ENCODE measurements at regions not wholly inside any gene's neighbourhood (a gene's known extent, or its start where the extent isn't known, plus 50 kb on each side); places are given as distances from the start of the nearest gene placed in this dataset.

DNA sequence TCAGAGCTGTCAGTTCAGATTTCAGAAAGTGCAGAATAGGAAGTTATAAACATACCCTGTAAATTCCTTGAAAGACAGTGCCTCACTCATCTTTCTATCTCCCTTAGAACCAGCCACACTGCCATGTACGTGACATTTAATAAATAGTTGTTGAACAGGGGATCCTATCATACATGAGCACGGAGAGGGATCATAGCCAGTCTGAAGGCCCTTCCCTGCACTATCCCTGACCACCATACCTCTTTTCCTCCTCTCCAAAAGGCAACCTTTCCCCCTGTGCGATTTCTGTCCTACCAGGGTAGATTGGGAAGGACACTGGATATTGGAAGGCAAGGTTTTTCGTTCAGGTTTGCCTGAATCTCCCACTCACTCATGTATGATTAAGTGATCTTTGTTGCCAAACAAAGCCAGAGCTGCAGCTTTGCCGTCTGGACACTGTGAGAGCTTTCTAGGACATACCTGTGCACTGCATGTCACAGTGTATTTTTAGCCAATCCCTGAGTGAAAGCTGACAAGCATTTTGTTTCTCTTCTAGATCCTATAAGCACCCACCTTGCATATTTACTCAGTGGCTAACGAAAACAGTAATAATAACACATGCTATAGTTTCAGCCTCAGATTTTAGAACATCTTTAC, 986.5 kb upstream of the WWC1 start:
- POLR2A ChIA-PET = no interaction called here
- TF ChIP-seq, protein P1, sequence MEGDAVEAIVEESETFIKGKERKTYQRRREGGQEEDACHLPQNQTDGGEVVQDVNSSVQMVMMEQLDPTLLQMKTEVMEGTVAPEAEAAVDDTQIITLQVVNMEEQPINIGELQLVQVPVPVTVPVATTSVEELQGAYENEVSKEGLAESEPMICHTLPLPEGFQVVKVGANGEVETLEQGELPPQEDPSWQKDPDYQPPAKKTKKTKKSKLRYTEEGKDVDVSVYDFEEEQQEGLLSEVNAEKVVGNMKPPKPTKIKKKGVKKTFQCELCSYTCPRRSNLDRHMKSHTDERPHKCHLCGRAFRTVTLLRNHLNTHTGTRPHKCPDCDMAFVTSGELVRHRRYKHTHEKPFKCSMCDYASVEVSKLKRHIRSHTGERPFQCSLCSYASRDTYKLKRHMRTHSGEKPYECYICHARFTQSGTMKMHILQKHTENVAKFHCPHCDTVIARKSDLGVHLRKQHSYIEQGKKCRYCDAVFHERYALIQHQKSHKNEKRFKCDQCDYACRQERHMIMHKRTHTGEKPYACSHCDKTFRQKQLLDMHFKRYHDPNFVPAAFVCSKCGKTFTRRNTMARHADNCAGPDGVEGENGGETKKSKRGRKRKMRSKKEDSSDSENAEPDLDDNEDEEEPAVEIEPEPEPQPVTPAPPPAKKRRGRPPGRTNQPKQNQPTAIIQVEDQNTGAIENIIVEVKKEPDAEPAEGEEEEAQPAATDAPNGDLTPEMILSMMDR (conservative IDR thresholded peaks at IDR 0.05; ENCODE audit: low read length) = no peak
- no peak for TF ChIP-seq EZH2phosphoT487 (IDR thresholded peaks at IDR 0.05; ENCODE audit: borderline replicate concordance, low read depth, low read length)
- Histone ChIP-seq H3K4me1 (ENCODE audit: insufficient read depth, low read length, poor library complexity, severe bottlenecking) (no peaks in the 10 kb centered on the region), H3K27ac (ENCODE audit: low read depth, low read length, poor library complexity, severe bottlenecking) (no peak overlapping the region), H2AFZ (ENCODE audit: low read length) (no peak overlapping the region), H3K9me2 (ENCODE audit: insufficient read depth, low read length) (no peaks in the 10 kb centered on the region), H3K4me3 (ENCODE audit: low read depth, low read length, poor library complexity, severe bottlenecking) (no peak overlapping the region), H3K4me2 (ENCODE audit: low read length) (no peak overlapping the region), H3K79me2 (ENCODE audit: insufficient read depth, low read depth, low read length) (no peaks in the 10 kb centered on the region), H4K20me1 (ENCODE audit: insufficient read depth, low read length) (no peaks in the 10 kb centered on the region), H3K36me3 (ENCODE audit: insufficient read depth, low read length) (no peaks in the 10 kb centered on the region), H3K9me3 (ENCODE audit: low read length) (no peaks in the 10 kb centered on the region)
- no peak for DNase-seq (ENCODE audit: low spot score)
- no TSS peak for BruUV-seq (replicated peaks)
- intact Hi-C loops (cut with micrococcal nuclease; ENCODE audit: unreplicated experiment) = no loop called here
- CTCF ChIA-PET (ENCODE audit: unreplicated experiment) = no interaction called here

DNA sequence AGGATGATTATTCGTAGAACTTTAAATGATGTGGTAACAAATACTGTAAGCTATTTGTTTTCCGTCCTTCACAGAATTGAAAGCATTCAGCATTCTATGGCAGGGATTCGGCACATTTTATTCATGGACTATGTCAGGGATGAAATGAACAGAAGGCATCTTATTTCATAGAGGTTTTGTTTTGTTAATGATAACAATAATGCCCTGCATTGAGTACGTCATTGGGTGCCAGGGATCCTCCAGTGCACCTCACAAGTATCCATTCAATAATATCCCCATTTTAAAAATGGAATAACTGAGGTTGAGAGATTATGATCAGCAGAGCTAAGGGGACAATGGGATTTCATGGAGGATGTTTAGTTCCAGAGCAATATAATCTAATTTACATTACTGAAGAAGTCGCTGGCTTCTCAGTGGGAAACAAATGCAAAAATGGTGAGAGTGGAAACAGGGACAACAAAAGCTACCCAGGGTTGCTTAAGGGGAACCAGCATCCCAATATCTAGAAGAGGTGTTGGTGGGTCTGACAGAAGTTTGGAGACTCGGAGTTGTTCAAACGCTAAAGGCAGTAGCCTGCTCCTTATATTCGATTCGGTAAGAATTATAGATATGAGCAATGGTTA, 985.7 kb upstream of the WWC1 start:
- Histone ChIP-seq H3K4me3 (ENCODE audit: low read depth, low read length, poor library complexity, severe bottlenecking) (no peak overlapping the region), H3K79me2 (ENCODE audit: insufficient read depth, low read depth, low read length) (no peaks in the 10 kb centered on the region), H3K4me2 (ENCODE audit: low read length) (no peak overlapping the region), H3K9me3 (ENCODE audit: low read length) (no peaks in the 10 kb centered on the region), H2AFZ (ENCODE audit: low read length) (no peak overlapping the region), H3K9me2 (ENCODE audit: insufficient read depth, low read length) (no peaks in the 10 kb centered on the region), H3K27ac (ENCODE audit: low read depth, low read length, poor library complexity, severe bottlenecking) (no peak overlapping the region), H3K36me3 (ENCODE audit: insufficient read depth, low read length) (no peaks in the 10 kb centered on the region), H4K20me1 (ENCODE audit: insufficient read depth, low read length) (no peaks in the 10 kb centered on the region), H3K4me1 (ENCODE audit: insufficient read depth, low read length, poor library complexity, severe bottlenecking) (no peaks in the 10 kb centered on the region)
- intact Hi-C loops (cut with micrococcal nuclease; ENCODE audit: unreplicated experiment) = no loop called here
- no TSS peak for BruUV-seq (replicated peaks)
- POLR2A ChIA-PET = interaction anchor here (0.6 kb wide), 1 partner anchor 462 kb away, joined by 3 read pairs; no protein-coding TSS in a partner anchor
- no peak for DNase-seq (ENCODE audit: low spot score)
- CTCF ChIA-PET (ENCODE audit: unreplicated experiment) = no interaction called here
- no peak for TF ChIP-seq EZH2phosphoT487 (IDR thresholded peaks at IDR 0.05; ENCODE audit: borderline replicate concordance, low read depth, low read length)
- TF ChIP-seq, protein P1 (conservative IDR thresholded peaks at IDR 0.05; ENCODE audit: low read length) = no peak

DNA sequence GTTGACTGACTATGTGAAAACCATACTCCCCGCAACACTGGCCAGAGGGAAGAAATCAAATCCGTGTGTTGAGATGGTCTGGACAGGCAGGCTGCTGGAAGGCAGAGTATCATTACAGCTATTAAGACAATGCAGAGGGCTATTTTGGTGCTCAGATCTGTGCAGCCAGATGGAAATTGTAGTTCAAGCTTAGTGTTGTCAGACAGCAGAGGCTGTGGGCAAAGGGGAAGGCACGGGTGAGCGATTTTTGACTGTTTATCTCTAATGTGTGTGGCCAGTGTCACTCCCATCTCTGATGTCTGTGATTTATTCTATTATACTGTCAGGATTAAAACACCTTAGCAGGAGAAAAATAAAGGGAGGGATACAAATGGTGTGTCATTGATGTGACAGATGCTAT, 984.4 kb upstream of the WWC1 start:
- Histone ChIP-seq H3K4me3 (ENCODE audit: low read depth, low read length, poor library complexity, severe bottlenecking) (no peak overlapping the region), H3K9me2 (ENCODE audit: insufficient read depth, low read length) (no peaks in the 10 kb centered on the region), H3K4me2 (ENCODE audit: low read length) (no peak overlapping the region), H2AFZ (ENCODE audit: low read length) (no peak overlapping the region), H3K9me3 (ENCODE audit: low read length) (no peaks in the 10 kb centered on the region), H3K27ac (ENCODE audit: low read depth, low read length, poor library complexity, severe bottlenecking) (no peak overlapping the region), H3K36me3 (ENCODE audit: insufficient read depth, low read length) (no peaks in the 10 kb centered on the region), H4K20me1 (ENCODE audit: insufficient read depth, low read length) (no peaks in the 10 kb centered on the region), H3K4me1 (ENCODE audit: insufficient read depth, low read length, poor library complexity, severe bottlenecking) (no peaks in the 10 kb centered on the region), H3K79me2 (ENCODE audit: insufficient read depth, low read depth, low read length) (no peaks in the 10 kb centered on the region)
- intact Hi-C loops (cut with micrococcal nuclease; ENCODE audit: unreplicated experiment) = no loop called here
- no TSS peak for BruUV-seq (replicated peaks)
- ChIA-PET CTCF (ENCODE audit: unreplicated experiment) (no interaction called here), POLR2A (no interaction called here)
- DNase-seq (ENCODE audit: low spot score) = no peak
- TF ChIP-seq EZH2phosphoT487 (IDR thresholded peaks at IDR 0.05; ENCODE audit: borderline replicate concordance, low read depth, low read length) = no peak
- TF ChIP-seq, protein P1 (conservative IDR thresholded peaks at IDR 0.05; ENCODE audit: low read length) = no peak
